Karpas-422 (cell line): ENCODE measurements at regions not wholly inside any gene's neighbourhood (a gene's known extent, or its start where the extent isn't known, plus 50 kb on each side); places are given as distances from the start of the nearest gene placed in this dataset.

Experiments
- DNase-seq: peaks from one replicate; pipeline ENCODE4 v3.0.0-alpha.2; 2015
- H2AFZ ChIP-seq: fragments of 200-600 bp; sonication (generic); 2 replicates; pipeline ENCODE4 v1.6.1; 2014; ENCODE audit warnings: antibody characterized with exemption, low read length, mixed read lengths
- H3K27ac ChIP-seq: fragments of 200-600 bp; sonication (generic); 2 replicates; pipeline ENCODE4 v1.5.1; 2014; ENCODE audit warnings: mild to moderate bottlenecking, low read length, moderate library complexity
- H3K27me3 ChIP-seq: fragments of 200-600 bp; sonication (generic); 2 replicates; pipeline ENCODE4 v1.6.1; 2014; ENCODE audit warnings: low read length, mixed read lengths
- H3K36me3 ChIP-seq: fragments of 200-600 bp; sonication (generic); 2 replicates; pipeline ENCODE4 v1.6.1; 2014; ENCODE audit warnings: low read length, mixed read lengths; ENCODE audit not compliant: insufficient read depth
- H3K4me1 ChIP-seq: fragments of 200-600 bp; sonication (generic); 2 replicates; pipeline ENCODE4 v1.6.1; 2014; ENCODE audit warnings: mild to moderate bottlenecking, low read length, mixed read lengths
- H3K4me2 ChIP-seq: fragments of 200-600 bp; sonication (generic); 2 replicates; pipeline ENCODE4 v1.6.1; 2014; ENCODE audit warnings: low read length, low read depth, mild to moderate bottlenecking; ENCODE audit not compliant: poor library complexity, severe bottlenecking
- H3K4me3 ChIP-seq: fragments of 200-600 bp; sonication (generic); 2 replicates; pipeline ENCODE4 v1.5.1; 2014; ENCODE audit warnings: mild to moderate bottlenecking, antibody characterized with exemption, low read length, mixed read lengths
- H3K79me2 ChIP-seq: fragments of 200-600 bp; sonication (generic); 2 replicates; pipeline ENCODE4 v1.6.1; 2014; ENCODE audit warnings: mild to moderate bottlenecking, low read length, mixed read lengths
- H3K9ac ChIP-seq: fragments of 200-600 bp; sonication (generic); 2 replicates; pipeline ENCODE4 v1.6.0; 2014; ENCODE audit warnings: low read length
- H3K9me2 ChIP-seq: fragments of 200-600 bp; sonication (generic), shearing (Covaris generic); replicated peaks from 2 replicates; pipeline ENCODE4 v1.6.0; 2014; ENCODE audit warnings: mild to moderate bottlenecking, low read length, moderate library complexity; ENCODE audit not compliant: insufficient read depth
- H3K9me3 ChIP-seq: fragments of 300-700, 200-600 bp; sonication (generic); 2 replicates; pipeline ENCODE4 v1.6.1; 2014; ENCODE audit warnings: low read length, mixed read lengths
- H4K20me1 ChIP-seq: fragments of 200-600 bp; sonication (generic); 2 replicates; pipeline ENCODE4 v1.6.1; 2014; ENCODE audit warnings: mild to moderate bottlenecking, antibody characterized with exemption, low read length, low read depth; ENCODE audit not compliant: insufficient read depth

GRCh38 chr22:44436736-44437135, 61.3 kb downstream of the RTL6 start:
- H3K36me3 ChIP-seq: no peaks in the 10 kb centered on the region
- H3K9ac ChIP-seq: no peak overlapping the region
- H3K9me2 ChIP-seq: no peaks in the 10 kb centered on the region
- no peaks in the 10 kb centered on the region for H4K20me1 ChIP-seq
- H3K9me3 ChIP-seq: no peaks in the 10 kb centered on the region
- H3K27ac ChIP-seq: no peak overlapping the region
- H2AFZ ChIP-seq: no peak overlapping the region
- DNase-seq: no peak
- no peak overlapping the region for H3K4me3 ChIP-seq
- H3K4me2 ChIP-seq: no peak overlapping the region
- H3K4me1 ChIP-seq: no peaks in the 10 kb centered on the region
- no peaks in the 10 kb centered on the region for H3K27me3 ChIP-seq
- H3K79me2 ChIP-seq: no peaks in the 10 kb centered on the region

- no peak overlapping the region for H3K27ac ChIP-seq
These were observed 66.8 kb downstream of the RTL6 start for GRCh38 chr22:44431256-44431655.

GRCh38 chr22:44430716-44431115, 67.3 kb downstream of the RTL6 start:
- H3K9ac ChIP-seq: no peak overlapping the region
- no peaks in the 10 kb centered on the region for H3K79me2 ChIP-seq
- no peak overlapping the region for H3K27ac ChIP-seq
- H3K4me3 ChIP-seq: no peak overlapping the region
- H3K9me2 ChIP-seq: no peaks in the 10 kb centered on the region
- H3K9me3 ChIP-seq: no peaks in the 10 kb centered on the region
- no peak overlapping the region for H3K4me2 ChIP-seq
- H3K27me3 ChIP-seq: no peaks in the 10 kb centered on the region
- no peaks in the 10 kb centered on the region for H4K20me1 ChIP-seq
- no peak for DNase-seq
- H3K4me1 ChIP-seq: no peaks in the 10 kb centered on the region
- H3K36me3 ChIP-seq: no peaks in the 10 kb centered on the region
- H2AFZ ChIP-seq: no peak overlapping the region

More at GRCh38 chr22:44431256-44431655, 66.8 kb downstream of the RTL6 start:
- no peaks in the 10 kb centered on the region for H3K79me2 ChIP-seq
- H3K4me2 ChIP-seq: no peak overlapping the region
- no peaks in the 10 kb centered on the region for H3K4me1 ChIP-seq
- H3K4me3 ChIP-seq: no peak overlapping the region
- no peaks in the 10 kb centered on the region for H3K9me3 ChIP-seq
- H3K9ac ChIP-seq: no peak overlapping the region
- no peak overlapping the region for H2AFZ ChIP-seq
- H3K27me3 ChIP-seq: no peaks in the 10 kb centered on the region
- no peaks in the 10 kb centered on the region for H3K36me3 ChIP-seq
- H3K9me2 ChIP-seq: no peaks in the 10 kb centered on the region
- no peaks in the 10 kb centered on the region for H4K20me1 ChIP-seq
- no peak for DNase-seq

- no peaks in the 10 kb centered on the region for H3K27me3 ChIP-seq
- no peaks in the 10 kb centered on the region for H3K9me2 ChIP-seq
- H3K9me3 ChIP-seq: no peaks in the 10 kb centered on the region
- no peaks in the 10 kb centered on the region for H3K4me1 ChIP-seq
- no peak overlapping the region for H3K9ac ChIP-seq
- no peaks in the 10 kb centered on the region for H3K36me3 ChIP-seq
- H2AFZ ChIP-seq: no peak overlapping the region
- H3K4me3 ChIP-seq: no peak overlapping the region
- H4K20me1 ChIP-seq: no peaks in the 10 kb centered on the region
- H3K4me2 ChIP-seq: no peak overlapping the region
- no peak for DNase-seq
- no peak overlapping the region for H3K27ac ChIP-seq
- H3K79me2 ChIP-seq: no peaks in the 10 kb centered on the region
These were observed 68.0 kb downstream of the RTL6 start for GRCh38 chr22:44429941-44430587.

- DNase-seq: no peak
- H3K27me3 ChIP-seq: no peaks in the 10 kb centered on the region
- no peak overlapping the region for H3K9ac ChIP-seq
- H3K79me2 ChIP-seq: no peaks in the 10 kb centered on the region
- H4K20me1 ChIP-seq: no peaks in the 10 kb centered on the region
- no peaks in the 10 kb centered on the region for H3K36me3 ChIP-seq
- H3K4me2 ChIP-seq: no peak overlapping the region
- H3K4me1 ChIP-seq: no peaks in the 10 kb centered on the region
- H3K27ac ChIP-seq: no peak overlapping the region
- no peaks in the 10 kb centered on the region for H3K9me2 ChIP-seq
- no peak overlapping the region for H3K4me3 ChIP-seq
- H2AFZ ChIP-seq: no peak overlapping the region
- no peaks in the 10 kb centered on the region for H3K9me3 ChIP-seq
These were observed 68.8 kb downstream of the RTL6 start for GRCh38 chr22:44428941-44429830.

GRCh38 chr22:44427611-44428470, 70.2 kb downstream of the RTL6 start:
- DNase-seq: no peak
- Histone ChIP-seq H3K4me2 (no peak overlapping the region), H3K9ac (no peak overlapping the region), H3K4me3 (no peak overlapping the region), H2AFZ (no peak overlapping the region), H3K9me3 (no peaks in the 10 kb centered on the region), H3K27ac (no peak overlapping the region), H3K27me3 (no peaks in the 10 kb centered on the region), H4K20me1 (no peaks in the 10 kb centered on the region), H3K4me1 (no peaks in the 10 kb centered on the region), H3K36me3 (no peaks in the 10 kb centered on the region), H3K9me2 (no peaks in the 10 kb centered on the region), H3K79me2 (no peaks in the 10 kb centered on the region)

GRCh38 chr22:44426981-44427380, 71.1 kb downstream of the RTL6 start:
- H3K79me2 ChIP-seq: no peaks in the 10 kb centered on the region
- H4K20me1 ChIP-seq: no peaks in the 10 kb centered on the region
- H3K27me3 ChIP-seq: no peaks in the 10 kb centered on the region

GRCh38 chr22:44425694-44426045, 72.4 kb downstream of the RTL6 start:
- DNase-seq: no peak
- Histone ChIP-seq H3K9me3 (no peaks in the 10 kb centered on the region), H3K79me2 (no peaks in the 10 kb centered on the region)

More at GRCh38 chr22:44426981-44427380, 71.1 kb downstream of the RTL6 start:
- Histone ChIP-seq H3K4me2 (no peak overlapping the region), H3K4me1 (no peaks in the 10 kb centered on the region), H3K36me3 (no peaks in the 10 kb centered on the region), H2AFZ (no peak overlapping the region), H3K9me2 (no peaks in the 10 kb centered on the region), H3K4me3 (no peak overlapping the region), H3K9me3 (no peaks in the 10 kb centered on the region), H3K9ac (no peak overlapping the region), H3K27ac (no peak overlapping the region)
- DNase-seq: no peak

More at GRCh38 chr22:44425694-44426045, 72.4 kb downstream of the RTL6 start:
- no peaks in the 10 kb centered on the region for H3K9me2 ChIP-seq
- H3K27me3 ChIP-seq: no peaks in the 10 kb centered on the region
- H3K9ac ChIP-seq: no peak overlapping the region
- no peaks in the 10 kb centered on the region for H3K36me3 ChIP-seq
- no peak overlapping the region for H3K4me3 ChIP-seq
- H4K20me1 ChIP-seq: no peaks in the 10 kb centered on the region
- no peak overlapping the region for H2AFZ ChIP-seq
- no peak overlapping the region for H3K4me2 ChIP-seq
- no peaks in the 10 kb centered on the region for H3K4me1 ChIP-seq
- H3K27ac ChIP-seq: no peak overlapping the region
